Heart left ventricle (tissue), 16 donors: ENCODE measurements at regions not wholly inside any gene's neighbourhood (a gene's known extent, or its start where the extent isn't known, plus 50 kb on each side); places are given as distances from the start of the nearest gene placed in this dataset.

ENCODE experiments used
- ATAC-seq, 4 donors: fragments of 200-7000 bp; cut with Tn5 transposase; one replicate each; pipeline ENCODE4 v1.9.1; 2020 to 2022; ENCODE audit warnings: moderate library complexity in 4 of 4, mild to moderate bottlenecking in 3 of 4, moderate number of reproducible peaks in 1 of 4
- DNase-seq, 5 donors: peaks; one replicate each; pipeline ENCODE4 v3.0.0-alpha.2; 2020
- H3K27ac ChIP-seq, 12 donors: fragments of 200-600 bp; sonication (generic) in 4 of 12; one replicate each; pipeline versions ENCODE4 v1.5.0 to v1.8.0; 2016 to 2022; ENCODE audit warnings: mild to moderate bottlenecking in 2 of 12
- H3K27me3 ChIP-seq, 9 donors: fragments of 200-600 bp; sonication (generic) in 2 of 9; one replicate each; pipeline versions ENCODE4 v1.5.1 to v1.8.0; 2016 to 2022; ENCODE audit warnings: mild to moderate bottlenecking in 3 of 9
- H3K36me3 ChIP-seq, 9 donors: fragments of 200-600 bp; sonication (generic) in 2 of 9; one replicate each; pipeline versions ENCODE4 v1.5.0 to v1.8.0; 2018 to 2022; ENCODE audit warnings: mild to moderate bottlenecking in 2 of 9
- H3K4me1 ChIP-seq, 12 donors: fragments of 200-600 bp; sonication (generic) in 4 of 12; one replicate each; pipeline versions ENCODE4 v1.5.0 to v1.8.0; 2016 to 2022; ENCODE audit warnings: mild to moderate bottlenecking in 3 of 12
- H3K4me3 ChIP-seq, 12 donors: fragments of 200-600 bp; sonication (generic) in 4 of 12; one replicate each; pipeline versions ENCODE4 v1.5.0 to v1.8.0; 2017 to 2022; ENCODE audit warnings: mild to moderate bottlenecking in 9 of 12, moderate library complexity in 4 of 12
- H3K9me3 ChIP-seq, 12 donors: fragments of 200-600 bp; sonication (generic) in 4 of 12; one replicate each; pipeline versions ENCODE4 v1.5.0 to v1.8.0; 2016 to 2022; ENCODE audit warnings: mild to moderate bottlenecking in 1 of 12
- CTCF ChIP-seq, 12 donors: fragments of 200-600 bp; sonication (generic) in 4 of 12; IDR thresholded peaks; one replicate each; pipeline versions ENCODE4 v1.5.0 to v1.8.0; 2018 to 2022; ENCODE audit warnings: antibody characterized with exemption in 12 of 12, mild to moderate bottlenecking in 5 of 12
- POLR2A ChIP-seq, 2 donors: fragments of 450-650 bp; IDR thresholded peaks; one replicate each; pipeline ENCODE4 v1.6.1; 2017; ENCODE audit warnings: antibody characterized with exemption in 2 of 2, mild to moderate bottlenecking in 2 of 2, moderate library complexity in 2 of 2
- WGBS, 4 donors: extraction: QIAGEN DNeasy Blood & Tissue Kit in 2 of 4; methylation state at CpG; one replicate each; pipeline versions ENCODE4 v1.1.5 to v1.1.7; 2013 to 2018; 5-methylcytosine and 5-hydroxymethylcytosine counted together
- intact Hi-C, 10 donors: fragments of 100-400 bp; cut with DNase I; formaldehyde crosslinking; loops; one replicate each; pipeline versions ENCODE4 v1.11.1 to v1.14.2; 2022
- donor health status: ischemic (EF 13 %, LVEDD 7.1; RV severe dilation, severe dysfunction).
- donor health status: healthy with polysubstance abuse.
- donor health status: DM: no; HTN: yes; CAD: no.
- donor health status: DM: no; HTN: no; CAD: no.
- donor health status: ischemic (EF 25% LVEDD 6.9; RV normal size, moderate dysfunction).
- donor health status: ischemic (EF 25% LVEDD 5.7; RV mildly dilated, moderate dysfunction).
- donor health status: healthy.
- donor health status: DM: yes; HTN: yes; CAD: no.
- donor health status: ischemic (EF 35%, LVEDD 5.7; RV mildly dilated, moderate dysfunction).
- donor health status: nonischemic (EF 11% LVEDD 7.7; RV severe dilation, severe dysfunction).
- donor health status: DM: yes; HTN: yes; CAD: no.
- donor health status: PGD.
- donor health status: ischemic (EF 29% LVEDD 5.4; RV normal size, mild dysfunction).
- donor health status: nonischemic (EF 23%, LVEDD 6.1; RV moderate dilation, normal function).

GRCh38 chr2:139645617-139646016, 865.4 kb upstream of the NXPH2 start:
- Histone ChIP-seq H3K4me1 (no peaks in the 10 kb centered on the region), H3K36me3 (no peaks in the 10 kb centered on the region), H3K27ac (no peak overlapping the region), H3K27me3 (no peaks in the 10 kb centered on the region), H3K9me3 (peaks cover 0 to 45% (median 16%) of the 10 kb centered on the region in 12 donors), H3K4me3 (no peak overlapping the region)
- no peak for TF ChIP-seq CTCF (IDR thresholded peaks at IDR 0.05)
- TF ChIP-seq POLR2A (IDR thresholded peaks at IDR 0.05) = no peak
- intact Hi-C loops = no loop called here
- DNase-seq (no peak), ATAC-seq (no peak)

GRCh38 chr2:139643139-139643538, 862.9 kb upstream of the NXPH2 start:
- Histone ChIP-seq H3K27ac (no peak overlapping the region), H3K36me3 (no peaks in the 10 kb centered on the region), H3K4me3 (no peak overlapping the region), H3K4me1 (no peaks in the 10 kb centered on the region), H3K9me3 (peaks cover 0 to 32% (median 18%) of the 10 kb centered on the region in 12 donors), H3K27me3 (no peaks in the 10 kb centered on the region)
- TF ChIP-seq POLR2A (IDR thresholded peaks at IDR 0.05) (no peak), CTCF (IDR thresholded peaks at IDR 0.05) (no peak)
- intact Hi-C loops = no loop called here
- ATAC-seq (no peak), DNase-seq (no peak)

- H3K4me1 ChIP-seq = no peaks in the 10 kb centered on the region
- DNase-seq (no peak), ATAC-seq (no peak)
- no peaks in the 10 kb centered on the region for H3K36me3 ChIP-seq
- H3K9me3 ChIP-seq = peaks cover 0 to 3% (median 0%) of the 10 kb centered on the region in 12 donors
- intact Hi-C loops = no loop called here
- TF ChIP-seq CTCF (IDR thresholded peaks at IDR 0.05) = no peak
- TF ChIP-seq POLR2A (IDR thresholded peaks at IDR 0.05) = no peak
- H3K4me3 ChIP-seq = no peak overlapping the region
- WGBS, 4 donors = 16 to 27% (median 22%) methylated on average over 1 of the region's 1 CpG
- no peak overlapping the region for H3K27ac ChIP-seq
- no peaks in the 10 kb centered on the region for H3K27me3 ChIP-seq
Measured at GRCh38 chr2:139631966-139632365, 851.8 kb upstream of the NXPH2 start.

GRCh38 chr2:139628931-139629330, 848.7 kb upstream of the NXPH2 start:
- Histone ChIP-seq H3K36me3 (no peaks in the 10 kb centered on the region), H3K4me1 (no peaks in the 10 kb centered on the region), H3K27me3 (no peaks in the 10 kb centered on the region), H3K9me3 (no peaks in the 10 kb centered on the region), H3K4me3 (no peak overlapping the region), H3K27ac (no peak overlapping the region)
- intact Hi-C loops = no loop called here
- WGBS, 4 donors = 56 to 64% (median 60%) methylated on average over 2 of the region's 2 CpGs
- no peak for ATAC-seq
- TF ChIP-seq POLR2A (IDR thresholded peaks at IDR 0.05) = no peak
- no peak for TF ChIP-seq CTCF (IDR thresholded peaks at IDR 0.05)
- DNase-seq = no peak
